ENCODE measurements at regions not wholly inside any gene's neighbourhood (a gene's known extent, or its start where the extent isn't known, plus 50 kb on each side); places are given as distances from the start of the nearest gene placed in this dataset.

DNA sequence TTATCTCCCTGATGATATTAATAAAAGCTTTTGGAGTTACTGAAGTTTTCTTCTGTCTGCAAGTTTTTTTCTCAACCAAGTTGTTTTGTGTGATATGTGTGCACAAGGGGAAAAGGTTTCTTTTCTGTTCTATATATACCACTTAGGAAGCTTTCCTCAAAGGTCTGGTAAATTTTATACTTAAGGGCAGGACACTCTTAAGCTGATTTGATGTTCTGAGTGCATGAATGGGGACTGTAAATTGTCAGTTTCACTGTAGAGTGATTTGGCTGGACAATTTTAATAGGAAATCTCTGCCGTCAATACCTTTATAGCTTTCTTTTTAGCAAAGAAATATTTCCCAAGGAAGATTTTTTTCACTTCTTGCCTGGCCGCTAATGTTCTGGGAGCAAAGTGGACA, 354.7 kb downstream of the TGFB2 start:
- H3K27me3 ChIP-seq (ENCODE audit: control insufficient read depth, insufficient read depth, low read length), result no peaks in the 10 kb centered on the region
- H3K36me3 ChIP-seq (ENCODE audit: control insufficient read depth, insufficient read depth, low read length), result no peaks in the 10 kb centered on the region
- H3K27ac ChIP-seq (ENCODE audit: low read depth, low read length), result no peak overlapping the region
- no peak overlapping the region for H3K9ac ChIP-seq (ENCODE audit: low read length)
- no peak overlapping the region for H3K4me3 ChIP-seq (ENCODE audit: low read depth, low read length)
- no peaks in the 10 kb centered on the region for H3K9me3 ChIP-seq (ENCODE audit: control insufficient read depth, insufficient read depth, low read depth, low read length)
- H3K4me1 ChIP-seq (ENCODE audit: control insufficient read depth, insufficient read depth, low read length), result peaks cover 3% of the 10 kb centered on the region; the same call in 1 of the 2 replicates

DNA sequence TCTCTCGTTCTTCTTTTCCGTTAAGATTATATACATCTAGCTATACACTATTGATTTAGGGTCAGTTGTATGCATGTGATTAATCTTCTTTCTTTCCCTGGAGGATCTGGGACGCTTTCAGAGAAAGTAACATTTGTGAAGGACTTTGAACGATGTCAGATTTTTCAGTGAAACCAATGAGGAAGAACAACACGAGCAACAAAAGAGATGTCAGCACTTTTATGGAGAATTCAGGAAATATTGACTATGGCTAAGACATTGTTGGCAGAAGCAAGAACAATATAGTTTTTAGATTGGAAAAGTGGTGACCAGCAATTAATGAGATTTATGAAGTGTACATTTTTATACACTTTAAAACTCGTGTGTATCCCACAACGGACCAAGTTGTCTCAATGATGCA, 355.5 kb downstream of the TGFB2 start:
- Histone ChIP-seq H3K36me3 (ENCODE audit: control insufficient read depth, insufficient read depth, low read length) (no peaks in the 10 kb centered on the region), H3K4me3 (ENCODE audit: low read depth, low read length) (no peak overlapping the region), H3K4me1 (ENCODE audit: control insufficient read depth, insufficient read depth, low read length) (no peaks in the 10 kb centered on the region), H3K27me3 (ENCODE audit: control insufficient read depth, insufficient read depth, low read length) (no peaks in the 10 kb centered on the region), H3K9me3 (ENCODE audit: control insufficient read depth, insufficient read depth, low read depth, low read length) (no peaks in the 10 kb centered on the region), H3K9ac (ENCODE audit: low read length) (no peak overlapping the region), H3K27ac (ENCODE audit: low read depth, low read length) (no peak overlapping the region)

DNA sequence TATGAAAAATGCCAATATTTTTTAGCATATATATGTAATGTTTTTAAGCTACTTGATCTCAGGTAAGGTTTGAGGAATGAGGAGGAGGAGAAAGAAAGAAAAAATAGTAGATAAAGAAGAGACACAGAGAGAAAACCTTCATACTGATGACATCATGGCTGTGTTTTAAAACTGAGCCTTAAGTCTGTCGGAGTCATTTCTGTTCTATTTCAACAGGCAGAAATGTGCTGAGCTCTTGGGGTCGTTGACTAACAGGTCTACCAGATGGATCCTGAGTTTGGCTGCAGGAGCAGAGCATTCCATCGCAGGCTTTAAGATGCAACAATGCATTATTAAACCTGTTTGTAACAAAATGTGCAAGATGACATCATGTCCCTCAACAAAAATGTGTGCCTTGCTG, 356.0 kb downstream of the TGFB2 start:
- Histone ChIP-seq H3K27me3 (ENCODE audit: control insufficient read depth, insufficient read depth, low read length) (no peaks in the 10 kb centered on the region), H3K27ac (ENCODE audit: low read depth, low read length) (no peak overlapping the region), H3K9ac (ENCODE audit: low read length) (no peak overlapping the region), H3K9me3 (ENCODE audit: control insufficient read depth, insufficient read depth, low read depth, low read length) (no peaks in the 10 kb centered on the region), H3K4me1 (ENCODE audit: control insufficient read depth, insufficient read depth, low read length) (no peaks in the 10 kb centered on the region), H3K4me3 (ENCODE audit: low read depth, low read length) (no peak overlapping the region), H3K36me3 (ENCODE audit: control insufficient read depth, insufficient read depth, low read length) (no peaks in the 10 kb centered on the region)

DNA sequence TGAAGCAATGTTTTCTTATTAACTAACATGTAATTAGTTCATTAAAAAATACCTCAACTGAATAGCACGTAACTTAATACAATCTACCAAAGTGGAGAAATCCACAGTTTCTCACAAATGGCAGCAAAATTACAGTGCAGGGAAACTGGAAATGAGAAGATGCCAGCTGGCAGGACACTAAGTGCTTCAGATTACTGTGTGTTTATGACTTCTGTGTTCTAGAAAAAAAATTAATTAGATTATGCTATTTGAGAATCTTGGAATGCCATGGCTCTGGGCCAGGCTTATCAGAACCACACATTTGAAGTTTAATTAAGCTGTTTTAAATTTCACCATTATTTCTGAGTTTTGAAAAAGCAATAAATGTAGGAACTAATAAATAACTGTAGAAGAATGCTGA, 357.6 kb downstream of the TGFB2 start:
- H3K36me3 ChIP-seq (ENCODE audit: control insufficient read depth, insufficient read depth, low read length), result no peaks in the 10 kb centered on the region
- no peak overlapping the region for H3K4me3 ChIP-seq (ENCODE audit: low read depth, low read length)
- no peak overlapping the region for H3K9ac ChIP-seq (ENCODE audit: low read length)
- H3K27me3 ChIP-seq (ENCODE audit: control insufficient read depth, insufficient read depth, low read length), result no peaks in the 10 kb centered on the region
- no peak overlapping the region for H3K27ac ChIP-seq (ENCODE audit: low read depth, low read length)
- H3K4me1 ChIP-seq (ENCODE audit: control insufficient read depth, insufficient read depth, low read length), result no peaks in the 10 kb centered on the region
- no peaks in the 10 kb centered on the region for H3K9me3 ChIP-seq (ENCODE audit: control insufficient read depth, insufficient read depth, low read depth, low read length)

DNA sequence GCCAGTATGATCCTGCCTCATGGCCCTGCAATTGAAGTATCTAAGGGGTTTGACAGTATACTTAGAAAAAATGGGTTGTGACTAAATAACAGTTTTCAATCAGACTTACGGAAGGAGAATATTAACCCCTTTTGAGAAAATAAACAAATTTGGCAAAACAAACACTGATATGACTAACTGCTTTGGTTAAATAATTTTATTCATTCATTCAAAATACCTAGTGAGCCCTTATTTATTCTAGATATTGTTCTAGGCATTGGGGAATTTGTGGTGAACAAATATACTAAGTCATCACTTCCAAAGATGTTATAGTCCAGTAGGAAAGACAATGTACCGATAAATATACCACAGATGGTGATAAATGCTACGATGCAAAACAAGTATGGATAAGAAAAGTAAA, 358.7 kb downstream of the TGFB2 start:
- H3K27me3 ChIP-seq (ENCODE audit: control insufficient read depth, insufficient read depth, low read length), result no peaks in the 10 kb centered on the region
- H3K4me1 ChIP-seq (ENCODE audit: control insufficient read depth, insufficient read depth, low read length), result no peaks in the 10 kb centered on the region
- H3K36me3 ChIP-seq (ENCODE audit: control insufficient read depth, insufficient read depth, low read length), result no peaks in the 10 kb centered on the region
- no peak overlapping the region for H3K27ac ChIP-seq (ENCODE audit: low read depth, low read length)
- no peak overlapping the region for H3K9ac ChIP-seq (ENCODE audit: low read length)
- no peak overlapping the region for H3K4me3 ChIP-seq (ENCODE audit: low read depth, low read length)
- H3K9me3 ChIP-seq (ENCODE audit: control insufficient read depth, insufficient read depth, low read depth, low read length), result no peaks in the 10 kb centered on the region

DNA sequence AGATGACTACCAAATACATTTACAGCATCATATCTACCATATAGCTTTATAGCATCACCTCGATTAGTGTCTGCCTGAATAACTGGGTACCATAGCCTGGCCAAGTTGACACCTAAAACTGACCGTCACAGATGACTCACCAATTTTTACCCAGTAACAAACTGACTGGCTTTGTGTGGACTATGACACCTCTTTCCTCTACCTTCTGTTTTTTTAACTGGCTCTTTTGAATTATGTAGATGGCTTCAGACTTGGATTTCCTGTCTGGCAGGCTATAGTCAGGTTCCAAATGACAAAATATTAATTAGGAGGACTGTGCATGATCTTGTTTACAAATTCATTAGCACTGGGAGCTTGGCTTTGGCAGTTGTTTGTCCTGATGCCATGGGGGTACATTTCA, 360.3 kb downstream of the TGFB2 start:
- no peaks in the 10 kb centered on the region for H3K4me1 ChIP-seq (ENCODE audit: control insufficient read depth, insufficient read depth, low read length)
- H3K4me3 ChIP-seq (ENCODE audit: low read depth, low read length), result no peak overlapping the region
- no peak overlapping the region for H3K9ac ChIP-seq (ENCODE audit: low read length)
- no peak overlapping the region for H3K27ac ChIP-seq (ENCODE audit: low read depth, low read length)
- H3K36me3 ChIP-seq (ENCODE audit: control insufficient read depth, insufficient read depth, low read length), result no peaks in the 10 kb centered on the region
- no peaks in the 10 kb centered on the region for H3K27me3 ChIP-seq (ENCODE audit: control insufficient read depth, insufficient read depth, low read length)
- no peaks in the 10 kb centered on the region for H3K9me3 ChIP-seq (ENCODE audit: control insufficient read depth, insufficient read depth, low read depth, low read length)

DNA sequence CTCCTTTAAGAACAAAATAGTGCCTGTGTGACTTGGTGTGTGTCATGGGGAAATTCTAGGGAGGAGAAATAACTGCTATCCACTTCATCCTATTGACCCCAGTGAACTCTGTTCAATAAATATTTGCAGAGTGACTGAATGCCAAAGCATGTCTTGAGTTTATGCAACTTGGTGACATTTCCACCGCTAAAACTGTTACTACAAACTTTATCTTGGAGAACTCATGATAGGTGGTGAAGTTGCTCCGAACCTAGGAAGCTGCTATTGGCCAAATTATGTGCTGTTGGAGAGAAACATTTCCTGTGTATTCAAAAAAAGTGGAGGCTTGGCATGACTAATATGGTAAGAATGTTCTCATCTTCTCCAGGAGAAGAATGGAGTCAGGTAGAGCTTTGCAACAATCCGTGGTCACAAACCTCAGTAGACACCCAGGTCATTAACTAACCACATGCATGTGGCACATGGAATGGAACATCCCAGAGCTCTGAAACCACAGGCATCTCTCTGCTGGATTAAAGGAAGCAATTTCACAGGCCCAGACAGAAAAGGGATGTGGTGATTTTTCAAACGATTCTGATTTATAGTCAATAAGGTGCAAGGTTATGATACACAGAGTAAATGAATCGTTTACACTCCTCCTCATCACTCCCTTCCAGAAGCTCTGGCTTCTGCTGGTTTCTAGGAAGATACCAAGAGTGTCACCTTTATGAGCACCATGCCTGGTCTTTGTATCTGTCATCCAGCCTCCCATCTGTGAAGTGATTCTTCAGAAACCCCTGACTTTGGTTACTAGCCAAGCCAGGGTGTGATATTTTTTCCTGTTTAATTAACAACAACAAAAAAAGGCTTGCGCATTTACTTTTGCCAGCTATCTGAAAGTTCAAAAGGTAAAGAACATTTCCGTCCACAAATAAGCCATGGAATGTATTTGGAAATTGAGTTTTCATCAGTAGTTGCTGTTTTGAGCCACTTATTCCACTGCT, 361.1 kb downstream of the TGFB2 start:
- H3K27me3 ChIP-seq (ENCODE audit: control insufficient read depth, insufficient read depth, low read length), result no peaks in the 10 kb centered on the region
- no peaks in the 10 kb centered on the region for H3K36me3 ChIP-seq (ENCODE audit: control insufficient read depth, insufficient read depth, low read length)
- no peaks in the 10 kb centered on the region for H3K9me3 ChIP-seq (ENCODE audit: control insufficient read depth, insufficient read depth, low read depth, low read length)
- H3K27ac ChIP-seq (ENCODE audit: low read depth, low read length), result no peak overlapping the region
- H3K4me3 ChIP-seq (ENCODE audit: low read depth, low read length), result no peak overlapping the region
- H3K4me1 ChIP-seq (ENCODE audit: control insufficient read depth, insufficient read depth, low read length), result no peaks in the 10 kb centered on the region
- H3K9ac ChIP-seq (ENCODE audit: low read length), result no peak overlapping the region

DNA sequence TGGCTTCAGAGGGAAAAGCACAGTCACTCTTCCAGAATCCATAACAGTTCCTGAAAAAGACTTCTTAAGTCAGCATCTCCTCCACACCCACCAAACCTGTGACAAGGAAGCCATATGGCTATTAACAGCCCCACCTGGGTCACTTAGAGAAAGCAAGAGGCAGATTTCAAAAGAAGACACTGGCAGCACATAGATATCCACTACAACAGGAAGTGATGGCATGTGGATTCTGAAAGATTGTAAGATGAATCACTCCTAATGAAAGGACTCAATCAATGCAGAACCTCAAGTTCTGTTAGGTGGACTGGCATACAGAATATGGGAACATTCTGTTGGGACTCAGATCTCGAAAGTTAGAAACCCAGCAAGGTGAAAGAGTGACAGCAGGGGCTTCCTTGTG, 365.9 kb downstream of the TGFB2 start:
- no peaks in the 10 kb centered on the region for H3K4me1 ChIP-seq (ENCODE audit: control insufficient read depth, insufficient read depth, low read length)
- H3K36me3 ChIP-seq (ENCODE audit: control insufficient read depth, insufficient read depth, low read length), result no peaks in the 10 kb centered on the region
- H3K9me3 ChIP-seq (ENCODE audit: control insufficient read depth, insufficient read depth, low read depth, low read length), result no peaks in the 10 kb centered on the region
- no peak overlapping the region for H3K9ac ChIP-seq (ENCODE audit: low read length)
- H3K27ac ChIP-seq (ENCODE audit: low read depth, low read length), result no peak overlapping the region
- H3K27me3 ChIP-seq (ENCODE audit: control insufficient read depth, insufficient read depth, low read length), result no peaks in the 10 kb centered on the region
- H3K4me3 ChIP-seq (ENCODE audit: low read depth, low read length), result no peak overlapping the region

DNA sequence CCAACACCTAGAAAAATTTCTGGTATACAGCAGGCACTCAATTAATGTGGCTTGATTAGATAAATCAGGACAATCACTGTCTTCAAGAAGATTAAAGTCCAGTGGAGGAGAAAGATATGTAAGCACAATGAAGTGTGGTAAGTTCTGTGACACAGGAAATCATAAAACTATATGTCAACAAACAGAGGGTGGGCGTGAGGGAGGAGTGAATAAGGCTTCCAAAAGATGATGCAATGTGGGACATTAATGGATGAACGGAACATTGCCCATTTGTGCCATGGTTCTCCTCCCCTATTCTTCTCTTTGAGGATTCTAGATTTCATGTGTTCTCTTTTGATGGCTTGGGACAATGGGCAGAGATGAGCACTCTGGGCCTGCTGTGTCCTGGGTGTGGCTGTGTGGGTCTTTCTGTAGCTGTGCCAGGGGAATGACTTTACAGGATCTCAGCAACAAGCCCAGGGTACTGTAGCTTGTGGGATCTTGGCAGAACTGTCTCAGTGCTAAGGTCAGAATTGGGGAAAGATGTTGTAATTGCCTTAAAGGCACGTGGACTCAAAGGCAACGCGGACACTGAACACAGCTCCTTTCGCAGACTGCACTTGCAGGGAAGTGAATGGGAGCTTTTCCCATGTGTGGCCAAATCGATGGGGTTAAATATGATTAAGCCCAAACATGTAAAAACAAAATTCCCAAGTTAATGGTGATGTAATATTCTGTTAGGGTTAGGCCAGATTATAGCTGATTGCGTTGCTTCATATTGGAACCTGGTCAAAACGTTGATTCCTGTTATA, 366.9 kb downstream of the TGFB2 start:
- Histone ChIP-seq H3K27ac (ENCODE audit: low read depth, low read length) (no peak overlapping the region), H3K9ac (ENCODE audit: low read length) (no peak overlapping the region), H3K36me3 (ENCODE audit: control insufficient read depth, insufficient read depth, low read length) (no peaks in the 10 kb centered on the region), H3K9me3 (ENCODE audit: control insufficient read depth, insufficient read depth, low read depth, low read length) (no peaks in the 10 kb centered on the region), H3K4me1 (ENCODE audit: control insufficient read depth, insufficient read depth, low read length) (no peaks in the 10 kb centered on the region), H3K4me3 (ENCODE audit: low read depth, low read length) (no peak overlapping the region), H3K27me3 (ENCODE audit: control insufficient read depth, insufficient read depth, low read length) (no peaks in the 10 kb centered on the region)

DNA sequence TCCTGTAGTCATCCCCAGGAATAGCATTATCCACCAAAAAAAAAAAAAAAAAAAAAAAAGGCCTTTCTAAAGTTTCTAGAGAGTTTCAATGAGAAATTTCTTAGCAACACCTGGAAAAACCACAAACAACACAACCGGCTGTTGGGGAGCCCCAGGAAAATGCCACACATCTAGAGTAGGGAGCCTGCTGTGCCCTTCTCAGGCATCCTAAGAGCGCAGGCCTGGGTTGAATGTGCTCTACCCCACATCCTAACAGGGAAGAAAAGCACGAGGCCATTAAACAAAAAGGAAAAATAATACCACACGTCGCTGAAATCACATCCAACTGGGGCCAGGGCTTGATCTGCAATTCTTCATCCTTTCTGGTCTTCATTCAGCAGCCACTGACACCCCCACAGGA, 367.5 kb downstream of the TGFB2 start:
- Histone ChIP-seq H3K4me1 (ENCODE audit: control insufficient read depth, insufficient read depth, low read length) (no peaks in the 10 kb centered on the region), H3K36me3 (ENCODE audit: control insufficient read depth, insufficient read depth, low read length) (no peaks in the 10 kb centered on the region), H3K9ac (ENCODE audit: low read length) (no peak overlapping the region), H3K4me3 (ENCODE audit: low read depth, low read length) (no peak overlapping the region), H3K27me3 (ENCODE audit: control insufficient read depth, insufficient read depth, low read length) (no peaks in the 10 kb centered on the region), H3K9me3 (ENCODE audit: control insufficient read depth, insufficient read depth, low read depth, low read length) (no peaks in the 10 kb centered on the region), H3K27ac (ENCODE audit: low read depth, low read length) (no peak overlapping the region)

DNA sequence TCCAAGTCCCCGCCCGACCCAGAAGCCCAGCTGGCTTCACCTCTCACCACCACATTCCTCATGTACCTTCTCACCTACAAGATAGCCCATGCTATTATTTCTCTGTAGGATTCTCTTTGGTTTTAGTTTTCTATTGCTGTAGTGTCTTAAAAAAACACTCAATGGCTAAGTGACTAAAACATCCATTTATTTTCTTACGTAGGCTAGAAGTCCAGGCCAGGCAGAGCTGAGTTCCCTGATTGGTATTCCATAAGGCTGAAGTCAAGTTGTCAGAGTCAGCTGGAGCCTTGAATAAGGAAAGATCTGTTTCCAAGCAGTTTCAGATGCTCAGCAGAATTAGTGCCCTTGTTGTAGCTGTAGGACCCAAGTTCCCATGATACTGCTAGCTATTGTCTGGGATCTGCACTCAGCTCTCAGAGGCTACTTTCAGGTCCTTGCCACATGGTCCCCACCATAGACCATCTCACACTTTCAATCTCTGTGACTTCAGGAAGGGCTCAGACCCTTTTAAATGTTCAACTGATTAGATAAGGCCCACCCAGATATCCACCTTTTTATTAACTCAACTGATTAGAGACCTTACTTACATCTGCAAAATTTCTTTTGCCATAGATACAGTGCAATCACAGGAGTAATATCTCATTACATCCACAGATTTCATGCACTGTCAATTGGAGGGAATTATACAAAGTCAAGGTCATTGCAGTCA, 371.0 kb downstream of the TGFB2 start:
- Histone ChIP-seq H3K4me1 (ENCODE audit: control insufficient read depth, insufficient read depth, low read length) (no peaks in the 10 kb centered on the region), H3K36me3 (ENCODE audit: control insufficient read depth, insufficient read depth, low read length) (no peaks in the 10 kb centered on the region), H3K27ac (ENCODE audit: low read depth, low read length) (no peak overlapping the region), H3K27me3 (ENCODE audit: control insufficient read depth, insufficient read depth, low read length) (no peaks in the 10 kb centered on the region), H3K9ac (ENCODE audit: low read length) (no peak overlapping the region), H3K9me3 (ENCODE audit: control insufficient read depth, insufficient read depth, low read depth, low read length) (no peaks in the 10 kb centered on the region), H3K4me3 (ENCODE audit: low read depth, low read length) (no peak overlapping the region)
